HCT116 (cell line): ENCODE measurements at regions not wholly inside any gene's neighbourhood (a gene's known extent, or its start where the extent isn't known, plus 50 kb on each side); places are given as distances from the start of the nearest gene placed in this dataset.

Source experiments
- ATAC-seq: fragments of 200-7000 bp; cut with Tn5 transposase; 2 replicates; pipeline ENCODE4 v1.9.1; 2020; ENCODE audit warnings: mild to moderate bottlenecking, moderate library complexity
- BruUV-seq: library from RNA; stranded (reverse); fragments of 400-500 nt; replicated peaks from 2 replicates; lab custom pipeline; 2021; lab: Mats Ljungman, UMichigan
- CTCF ChIA-PET: fragments of 300-600 bp; sonication (Branson Sonifier 250); formaldehyde crosslinking; loops from one replicate; lab custom pipeline; 2021; ENCODE audit warnings: antibody characterized with exemption; lab: Charles Lee
- POLR2A ChIA-PET: fragments of 300-600, 350-600 bp; sonication (Branson Sonifier 250); formaldehyde crosslinking; loops from one replicate; lab custom pipeline; 2021; ENCODE audit warnings: antibody characterized with exemption; lab: Charles Lee
- RAD21 ChIA-PET, 2 experiments: fragments of 300-600 bp; sonication (Branson Sonifier 250); formaldehyde crosslinking; loops; one replicate each; lab custom pipeline; 2023; ENCODE audit warnings: low total read pairs in 2 of 2; ENCODE audit not compliant: uncharacterized antibody in 2 of 2, unreplicated experiment in 2 of 2, low non-redundant PET in 1 of 2; lab: Charles Lee
- DNase-seq: peaks from one replicate; pipeline ENCODE4 v3.0.0-alpha.2; 2010; ENCODE audit warnings: low read depth, low spot score
- H2AFZ ChIP-seq: fragments of 200-600 bp; shearing (Covaris generic), sonication (generic); 2 replicates; pipeline ENCODE4 v1.6.1; 2017; ENCODE audit warnings: low read depth, mixed run types, mixed read lengths, antibody characterized with exemption, low read length; ENCODE audit not compliant: poor library complexity, severe bottlenecking
- H3K27ac ChIP-seq: 2 replicates; pipeline ENCODE4 v1.5.1; 2012; ENCODE audit warnings: low read depth, low read length
- H3K27me3 ChIP-seq: fragments of 200-600 bp; sonication (generic); 2 replicates; pipeline ENCODE4 v1.6.1; 2016; ENCODE audit warnings: mixed run types, low read length, mixed read lengths; ENCODE audit not compliant: insufficient read depth
- H3K36me3 ChIP-seq, 2 experiments: fragments of 200-500 bp in 1 of 2; fragments of 200-600 bp in 1 of 2; sonication (Bioruptor generic) in 1 of 2; sonication (generic) in 1 of 2; 2 replicates each; pipeline versions ENCODE4 v1.5.1 to v1.6.1; 2014 to 2016; ENCODE audit warnings: low read length in 2 of 2, inconsistent platforms in 1 of 2, mixed read lengths in 1 of 2, mixed run types in 1 of 2; ENCODE audit not compliant: insufficient read depth in 2 of 2, control insufficient read depth in 1 of 2
- H3K4me1 ChIP-seq, 2 experiments: fragments of 200-600 bp in 1 of 2; sonication (generic) in 1 of 2; 2 replicates each; pipeline versions ENCODE4 v1.5.1 to v1.6.1; 2012 to 2017; ENCODE audit warnings: low read length in 2 of 2, inconsistent platforms in 1 of 2, mild to moderate bottlenecking in 1 of 2, mixed read lengths in 1 of 2, mixed run types in 1 of 2, moderate library complexity in 1 of 2; ENCODE audit not compliant: insufficient read depth in 2 of 2, control insufficient read depth in 1 of 2
- H3K4me2 ChIP-seq: fragments of 200-600 bp; sonication (generic); 2 replicates; pipeline ENCODE4 v1.6.1; 2017; ENCODE audit warnings: mixed run types, low read length, mixed read lengths
- H3K4me3 ChIP-seq, 2 experiments: fragments of 200-600 bp in 1 of 2; sonication (generic) in 1 of 2; replicated peaks in 1 of 2; 2 replicates each; pipeline ENCODE4 v1.5.1; 2011 to 2016; ENCODE audit warnings: low read length in 2 of 2, control low read depth in 1 of 2, low read depth in 1 of 2, mild to moderate bottlenecking in 1 of 2, mixed read lengths in 1 of 2, mixed run types in 1 of 2
- H3K79me2 ChIP-seq: fragments of 200-600 bp; sonication (generic); 2 replicates; pipeline ENCODE4 v1.6.1; 2017; ENCODE audit warnings: mild to moderate bottlenecking, mixed run types, low read length, moderate library complexity, mixed read lengths; ENCODE audit not compliant: insufficient read depth
- H3K9ac ChIP-seq: fragments of 200-600 bp; sonication (generic); 2 replicates; pipeline ENCODE4 v1.6.1; 2016; ENCODE audit warnings: low read length, mixed read lengths
- H3K9me2 ChIP-seq: fragments of 200-600 bp; sonication (generic), shearing (Covaris generic); 2 replicates; pipeline ENCODE4 v1.6.1; 2017; ENCODE audit warnings: mixed run types, mild to moderate bottlenecking, moderate library complexity; ENCODE audit not compliant: insufficient read depth
- H3K9me3 ChIP-seq, 2 experiments: fragments of 200-500 bp in 1 of 2; fragments of 200-600 bp in 1 of 2; sonication (Bioruptor generic) in 1 of 2; sonication (generic) in 1 of 2; 2 replicates each; pipeline ENCODE4 v1.6.1; 2014 to 2017; ENCODE audit warnings: low read length in 2 of 2, mixed read lengths in 2 of 2, inconsistent platforms in 1 of 2, low read depth in 1 of 2, mild to moderate bottlenecking in 1 of 2, mixed run types in 1 of 2, moderate library complexity in 1 of 2; ENCODE audit not compliant: control insufficient read depth in 1 of 2, insufficient read depth in 1 of 2
- H4K20me1 ChIP-seq: fragments of 200-600 bp; sonication (generic), shearing (Covaris generic); 2 replicates; pipeline ENCODE4 v1.6.1; 2017; ENCODE audit warnings: mixed run types, mild to moderate bottlenecking, moderate library complexity; ENCODE audit not compliant: insufficient read depth
- EGR1 ChIP-seq: IDR thresholded peaks from 2 replicates; pipeline ENCODE4 v1.6.1; 2012; ENCODE audit warnings: low read depth
- JUND ChIP-seq: IDR thresholded peaks from 2 replicates; pipeline ENCODE4 v1.6.1; 2012
- POLR2A ChIP-seq: IDR thresholded peaks from 2 replicates; pipeline ENCODE4 v1.7.0; 2011; ENCODE audit warnings: borderline replicate concordance; ENCODE audit not compliant: insufficient read depth, insufficient read length; ENCODE audit errors: extremely low read depth
- RAD21 ChIP-seq: IDR thresholded peaks from 2 replicates; pipeline ENCODE4 v1.6.1; 2012; ENCODE audit warnings: low read depth, mild to moderate bottlenecking
- intact Hi-C: fragments of 100-400 bp; cut with micrococcal nuclease; formaldehyde crosslinking; loops from 2 replicates; pipeline ENCODE4 v1.10.0; 2022
- TF ChIP-seq, protein P1 (sequence below), 3 experiments: fragments of 200-600 bp in 1 of 3; sonication (generic) in 1 of 3; IDR thresholded peaks in 2 of 3; conservative IDR thresholded peaks in 1 of 3; 2 replicates each; pipeline ENCODE4 v1.5.1; 2012 to 2017; ENCODE audit warnings: low read depth in 2 of 3, low read length in 2 of 3, antibody characterized with exemption in 1 of 3, borderline replicate concordance in 1 of 3, control low read depth in 1 of 3, mild to moderate bottlenecking in 1 of 3, mixed read lengths in 1 of 3, mixed run types in 1 of 3, moderate library complexity in 1 of 3; ENCODE audit not compliant: insufficient read depth in 1 of 3
- TF ChIP-seq, protein P2 (sequence below): IDR thresholded peaks from 2 replicates; pipeline ENCODE4 v1.6.1; 2012; ENCODE audit warnings: low read depth
- TF ChIP-seq, protein P3 (sequence below): IDR thresholded peaks from 2 replicates; pipeline ENCODE4 v1.6.1; 2012

DNA sequence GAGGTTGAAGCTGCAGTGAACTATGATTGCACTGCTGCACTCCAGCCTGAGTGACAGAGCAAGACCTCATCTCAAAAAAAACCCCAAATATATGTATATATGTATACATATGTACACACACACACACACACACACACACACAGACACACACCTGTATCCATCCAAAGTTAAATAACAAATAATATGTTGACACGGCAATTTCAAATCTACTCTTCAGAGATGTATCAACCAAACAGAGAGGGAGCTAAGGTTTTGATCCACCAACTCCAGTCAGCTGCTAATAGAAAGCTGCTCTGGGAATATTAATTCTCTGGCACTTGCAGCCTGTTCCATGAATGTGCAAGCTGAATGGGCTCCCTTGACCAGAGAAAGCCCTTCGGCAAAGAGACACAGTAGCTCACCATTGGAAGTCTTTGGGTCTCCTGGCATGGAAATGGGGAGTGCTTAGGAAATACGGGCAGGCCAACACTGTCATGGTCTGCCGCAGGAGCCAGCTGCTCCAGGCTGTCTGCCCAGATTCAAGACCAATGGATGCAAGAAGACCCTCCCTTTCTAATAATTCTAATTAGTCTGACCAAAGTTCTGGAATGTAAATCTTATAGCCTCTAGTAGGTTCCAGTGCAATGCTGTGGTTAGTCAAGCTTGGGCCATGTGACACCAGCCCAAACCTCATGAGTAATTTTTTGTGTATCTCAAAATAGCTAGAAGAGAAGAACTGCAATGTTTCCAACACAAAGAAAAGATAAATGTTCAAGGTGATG, 299.8 kb downstream of the KBTBD8 start:
- CTCF ChIA-PET, result no interaction called here
- no peak overlapping the region for H3K4me3 ChIP-seq
- no TSS peak for BruUV-seq
- H3K4me1 ChIP-seq, result no peaks in the 10 kb centered on the region
- POLR2A ChIA-PET, result no interaction called here
- H3K27me3 ChIP-seq, result peaks cover 8% of the 10 kb centered on the region
- H3K4me2 ChIP-seq, result no peak overlapping the region
- RAD21 ChIA-PET, result no interaction called here
- no peak for ATAC-seq
- intact Hi-C loops, result no loop called here
- no peaks in the 10 kb centered on the region for H3K9me3 ChIP-seq
- TF ChIP-seq POLR2A (no peak), EGR1 (no peak), RAD21 (no peak), JUND (no peak)
- TF ChIP-seq, protein P1, sequence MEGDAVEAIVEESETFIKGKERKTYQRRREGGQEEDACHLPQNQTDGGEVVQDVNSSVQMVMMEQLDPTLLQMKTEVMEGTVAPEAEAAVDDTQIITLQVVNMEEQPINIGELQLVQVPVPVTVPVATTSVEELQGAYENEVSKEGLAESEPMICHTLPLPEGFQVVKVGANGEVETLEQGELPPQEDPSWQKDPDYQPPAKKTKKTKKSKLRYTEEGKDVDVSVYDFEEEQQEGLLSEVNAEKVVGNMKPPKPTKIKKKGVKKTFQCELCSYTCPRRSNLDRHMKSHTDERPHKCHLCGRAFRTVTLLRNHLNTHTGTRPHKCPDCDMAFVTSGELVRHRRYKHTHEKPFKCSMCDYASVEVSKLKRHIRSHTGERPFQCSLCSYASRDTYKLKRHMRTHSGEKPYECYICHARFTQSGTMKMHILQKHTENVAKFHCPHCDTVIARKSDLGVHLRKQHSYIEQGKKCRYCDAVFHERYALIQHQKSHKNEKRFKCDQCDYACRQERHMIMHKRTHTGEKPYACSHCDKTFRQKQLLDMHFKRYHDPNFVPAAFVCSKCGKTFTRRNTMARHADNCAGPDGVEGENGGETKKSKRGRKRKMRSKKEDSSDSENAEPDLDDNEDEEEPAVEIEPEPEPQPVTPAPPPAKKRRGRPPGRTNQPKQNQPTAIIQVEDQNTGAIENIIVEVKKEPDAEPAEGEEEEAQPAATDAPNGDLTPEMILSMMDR (IDR thresholded peaks at IDR 0.05 in 2 of 3, conservative IDR thresholded peaks at IDR 0.05 in 1 of 3; ENCODE audit: borderline replicate concordance in 1 of 3, insufficient read depth in 1 of 3, low read depth in 2 of 3, low read length in 2 of 3), result no peak
- TF ChIP-seq, protein P2, sequence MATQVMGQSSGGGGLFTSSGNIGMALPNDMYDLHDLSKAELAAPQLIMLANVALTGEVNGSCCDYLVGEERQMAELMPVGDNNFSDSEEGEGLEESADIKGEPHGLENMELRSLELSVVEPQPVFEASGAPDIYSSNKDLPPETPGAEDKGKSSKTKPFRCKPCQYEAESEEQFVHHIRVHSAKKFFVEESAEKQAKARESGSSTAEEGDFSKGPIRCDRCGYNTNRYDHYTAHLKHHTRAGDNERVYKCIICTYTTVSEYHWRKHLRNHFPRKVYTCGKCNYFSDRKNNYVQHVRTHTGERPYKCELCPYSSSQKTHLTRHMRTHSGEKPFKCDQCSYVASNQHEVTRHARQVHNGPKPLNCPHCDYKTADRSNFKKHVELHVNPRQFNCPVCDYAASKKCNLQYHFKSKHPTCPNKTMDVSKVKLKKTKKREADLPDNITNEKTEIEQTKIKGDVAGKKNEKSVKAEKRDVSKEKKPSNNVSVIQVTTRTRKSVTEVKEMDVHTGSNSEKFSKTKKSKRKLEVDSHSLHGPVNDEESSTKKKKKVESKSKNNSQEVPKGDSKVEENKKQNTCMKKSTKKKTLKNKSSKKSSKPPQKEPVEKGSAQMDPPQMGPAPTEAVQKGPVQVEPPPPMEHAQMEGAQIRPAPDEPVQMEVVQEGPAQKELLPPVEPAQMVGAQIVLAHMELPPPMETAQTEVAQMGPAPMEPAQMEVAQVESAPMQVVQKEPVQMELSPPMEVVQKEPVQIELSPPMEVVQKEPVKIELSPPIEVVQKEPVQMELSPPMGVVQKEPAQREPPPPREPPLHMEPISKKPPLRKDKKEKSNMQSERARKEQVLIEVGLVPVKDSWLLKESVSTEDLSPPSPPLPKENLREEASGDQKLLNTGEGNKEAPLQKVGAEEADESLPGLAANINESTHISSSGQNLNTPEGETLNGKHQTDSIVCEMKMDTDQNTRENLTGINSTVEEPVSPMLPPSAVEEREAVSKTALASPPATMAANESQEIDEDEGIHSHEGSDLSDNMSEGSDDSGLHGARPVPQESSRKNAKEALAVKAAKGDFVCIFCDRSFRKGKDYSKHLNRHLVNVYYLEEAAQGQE, result no peak
- TF ChIP-seq, protein P3, sequence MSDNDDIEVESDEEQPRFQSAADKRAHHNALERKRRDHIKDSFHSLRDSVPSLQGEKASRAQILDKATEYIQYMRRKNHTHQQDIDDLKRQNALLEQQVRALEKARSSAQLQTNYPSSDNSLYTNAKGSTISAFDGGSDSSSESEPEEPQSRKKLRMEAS, result no peak
- DNase-seq, result no peak
- H4K20me1 ChIP-seq, result no peaks in the 10 kb centered on the region
- H3K27ac ChIP-seq, result no peak overlapping the region
- H3K36me3 ChIP-seq, result no peaks in the 10 kb centered on the region
- no peaks in the 10 kb centered on the region for H3K79me2 ChIP-seq
- H3K9ac ChIP-seq, result no peak overlapping the region
- H3K9me2 ChIP-seq, result no peaks in the 10 kb centered on the region
- H2AFZ ChIP-seq, result no peak overlapping the region
